AG09319 (cell line): ENCODE measurements at regions not wholly inside any gene's neighbourhood (a gene's known extent, or its start where the extent isn't known, plus 50 kb on each side); places are given as distances from the start of the nearest gene placed in this dataset.

Experiments
- DNase-seq: peaks from one replicate; pipeline ENCODE4 v3.0.0-alpha.2; 2010; ENCODE audit warnings: low read depth; ENCODE audit errors: extremely low read depth
- CTCF ChIP-seq: IDR thresholded peaks from 2 replicates; pipeline ENCODE4 v1.5.1; 2011; ENCODE audit warnings: low read depth, mild to moderate bottlenecking, inconsistent platforms, low read length, moderate library complexity

DNA sequence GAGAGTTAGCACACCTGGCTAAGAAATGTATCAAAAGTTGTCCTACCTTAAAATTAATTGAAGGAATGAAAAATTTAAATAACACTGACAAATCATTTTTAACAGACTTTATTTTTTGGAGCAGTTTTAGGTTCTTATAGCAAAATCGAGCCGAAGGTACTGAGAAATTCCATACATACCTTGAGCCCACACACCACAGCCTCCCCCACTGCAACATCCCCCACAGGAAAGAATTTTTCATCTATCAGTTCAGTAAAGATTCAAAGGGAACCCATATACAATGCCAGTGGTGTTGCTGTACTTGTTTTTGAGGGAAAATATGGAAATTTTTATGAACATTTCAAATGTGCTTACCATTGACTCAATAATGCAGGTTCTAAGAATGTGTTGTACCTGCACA lies 169.8 kb upstream of the HS6ST1 start:
- DNase-seq, result no peak
- TF ChIP-seq CTCF, result no peak

GRCh38 chr2:128489526-128490273 lies 171.0 kb upstream of the HS6ST1 start:
- TF ChIP-seq CTCF, result no peak
- no peak for DNase-seq

DNA sequence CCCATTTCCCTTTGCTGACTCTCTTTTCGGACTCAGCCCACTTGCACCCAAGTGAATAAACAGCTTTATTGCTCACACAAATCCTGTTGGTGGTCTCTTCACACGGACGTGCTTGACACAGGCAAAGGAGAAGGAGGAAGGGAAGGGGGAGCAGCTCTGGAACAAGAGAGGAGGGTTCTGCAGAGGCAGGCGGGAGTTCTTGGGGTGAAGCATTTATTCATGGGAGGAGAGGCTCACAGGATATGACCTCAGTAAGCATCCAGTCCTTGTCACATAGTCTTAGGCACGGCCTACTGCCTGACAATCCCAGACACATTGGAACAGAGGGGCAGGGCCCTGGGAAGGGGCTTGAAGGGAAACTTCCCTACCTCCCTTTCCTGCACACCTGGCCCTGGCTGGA lies 171.7 kb upstream of the HS6ST1 start:
- DNase-seq, result no peak
- no peak for TF ChIP-seq CTCF

DNA sequence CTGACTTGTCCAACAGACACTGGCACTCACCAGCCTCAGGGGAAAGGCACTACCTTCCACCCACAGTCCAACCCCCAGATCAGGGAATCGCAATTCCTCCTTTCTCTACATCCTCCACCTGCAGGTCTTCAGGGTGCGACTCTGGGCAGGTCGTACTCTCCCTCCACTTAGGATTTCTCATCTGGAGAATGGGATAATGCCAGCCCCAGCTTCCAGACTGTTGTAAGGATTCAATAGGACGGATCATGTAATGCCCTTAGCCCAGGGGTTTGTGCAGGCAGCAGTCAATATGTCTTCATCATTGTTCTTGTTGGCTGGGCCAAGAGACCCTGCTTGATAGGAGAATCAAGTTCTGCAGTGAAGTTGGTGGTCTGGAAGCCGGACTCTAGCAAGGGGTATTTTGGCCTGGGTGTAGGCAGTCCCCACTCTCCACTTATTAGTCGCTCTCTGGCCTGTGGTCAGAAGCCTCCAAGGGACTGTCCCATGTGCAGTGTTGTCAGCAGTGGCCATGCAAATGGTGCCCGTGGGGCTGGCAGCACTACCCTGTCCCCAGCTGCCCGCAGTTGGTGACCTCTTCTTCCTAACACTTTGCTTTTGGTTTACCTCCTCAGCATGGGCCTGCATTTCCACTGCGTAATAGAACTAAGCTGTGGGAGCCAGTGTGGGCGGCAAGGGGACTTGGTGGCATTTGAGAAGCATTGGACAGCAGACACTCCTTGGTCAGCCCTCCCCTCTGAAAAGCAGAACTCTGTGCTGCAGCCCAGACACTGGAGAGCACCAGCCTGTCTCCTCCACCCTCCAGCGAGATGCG lies 172.4 kb upstream of the HS6ST1 start:
- no peak for DNase-seq
- no peak for TF ChIP-seq CTCF

GRCh38 chr2:128491692-128492244 lies 173.1 kb upstream of the HS6ST1 start:
- DNase-seq, result no peak
- no peak for TF ChIP-seq CTCF

DNA sequence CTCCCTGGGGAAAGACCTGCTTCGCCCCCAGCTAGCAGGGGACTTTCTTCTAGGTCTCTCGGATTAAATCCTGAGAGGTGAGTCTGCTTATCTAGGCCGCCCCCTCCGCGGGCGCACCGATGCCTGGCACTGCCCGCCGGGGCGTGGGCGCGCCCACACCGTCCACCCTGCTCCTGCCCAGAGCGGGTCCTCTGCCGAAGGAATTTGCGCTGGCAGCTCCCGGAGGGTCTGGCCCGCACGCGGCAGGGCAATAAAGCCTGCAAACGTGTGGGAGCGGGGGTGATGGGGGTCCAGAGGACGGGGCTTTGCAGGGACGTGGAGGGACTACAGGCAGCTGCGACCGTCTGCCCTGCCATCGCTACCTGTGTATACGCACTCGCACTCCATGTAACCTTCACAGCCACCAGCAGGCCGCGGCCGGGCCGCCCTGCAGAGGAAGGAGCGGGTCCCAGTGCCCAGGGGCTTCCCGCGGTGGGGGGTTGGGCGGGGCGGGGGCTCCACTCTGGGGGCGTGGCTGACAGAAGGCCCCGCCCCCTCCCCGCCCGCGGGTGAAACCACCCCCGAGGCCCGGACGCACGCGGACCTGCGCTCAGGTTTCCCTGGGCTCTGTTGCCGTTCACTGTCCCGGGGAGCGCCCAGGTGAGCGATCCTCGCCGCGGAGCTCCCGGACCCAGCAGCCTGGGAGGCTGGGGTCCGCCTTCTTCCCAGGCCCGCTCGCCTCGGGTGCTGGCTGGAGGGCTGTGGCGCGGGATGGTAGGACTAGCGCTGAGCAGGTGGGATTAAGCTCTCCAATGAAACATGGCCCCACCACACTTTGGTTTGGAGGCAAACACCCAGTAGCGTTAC lies 174.5 kb upstream of the HS6ST1 start:
- no peak for TF ChIP-seq CTCF

GRCh38 chr2:128493880-128494279 lies 175.2 kb upstream of the HS6ST1 start:
- DNase-seq, result no peak
- no peak for TF ChIP-seq CTCF

More for the DNA sequence above, 174.5 kb upstream of the HS6ST1 start:
- DNase-seq, result no peak
